B cell (primary cell): ENCODE measurements at regions not wholly inside any gene's neighbourhood (a gene's known extent, or its start where the extent isn't known, plus 50 kb on each side); places are given as distances from the start of the nearest gene placed in this dataset.

ENCODE experiments used
- ATAC-seq: fragments of 200-7000 bp; cut with Tn5 transposase; one replicate; pipeline ENCODE4 v1.10.0; 2021; ENCODE audit warnings: low read depth, mild to moderate bottlenecking, moderate number of reproducible peaks, moderate library complexity
- CTCF ChIA-PET: fragments of 350-600 bp; sonication (Branson Sonifier 250); formaldehyde crosslinking; loops from one replicate; lab custom pipeline; 2021; ENCODE audit warnings: antibody characterized with exemption, inconsistent platforms; lab: Charles Lee
- POLR2A ChIA-PET: fragments of 350-600 bp; sonication (Branson Sonifier 250); formaldehyde crosslinking; loops from one replicate; lab custom pipeline; 2021; ENCODE audit warnings: antibody characterized with exemption; lab: Charles Lee
- DNase-seq: peaks from one replicate; pipeline ENCODE4 v3.0.0; 2013
- H2AFZ ChIP-seq: 2 replicates; pipeline ENCODE4 v1.6.1; 2012; ENCODE audit warnings: mild to moderate bottlenecking, low read depth, low read length; ENCODE audit not compliant: insufficient read depth, poor library complexity, severe bottlenecking
- H3K27ac ChIP-seq, 2 donors: 1 replicate in 1 of 2; 2 replicates in 1 of 2; pipeline ENCODE4 v1.5.1; 2012 to 2013; ENCODE audit warnings: low read length in 2 of 2, mild to moderate bottlenecking in 2 of 2, moderate library complexity in 1 of 2
- H3K27me3 ChIP-seq, 4 experiments: fragments of 200-600 bp in 1 of 4; sonication (generic) in 1 of 4; replicated peaks in 1 of 4; 1 replicate in 2 of 4; 2 replicates in 2 of 4; pipeline versions ENCODE4 v1.6.1 to v1.7.0; 2013 to 2016; ENCODE audit warnings: low read length in 3 of 4, mild to moderate bottlenecking in 2 of 4, mixed read lengths in 1 of 4, moderate library complexity in 1 of 4; ENCODE audit not compliant: insufficient read depth in 4 of 4, control insufficient read depth in 3 of 4; ENCODE audit errors: control extremely low read depth in 1 of 4
- H3K36me3 ChIP-seq, 2 experiments: replicated peaks in 1 of 2; 1 replicate in 1 of 2; 2 replicates in 1 of 2; pipeline versions ENCODE4 v1.6.1 to v1.7.1; 2013; ENCODE audit warnings: low read length in 1 of 2; ENCODE audit not compliant: insufficient read depth in 2 of 2, control insufficient read depth in 1 of 2; ENCODE audit errors: control extremely low read depth in 1 of 2, extremely low read depth in 1 of 2
- H3K4me1 ChIP-seq, 2 donors: fragments of 200-600 bp in 1 of 2; sonication (generic) in 1 of 2; 1 replicate in 1 of 2; 2 replicates in 1 of 2; pipeline versions ENCODE4 v1.5.1 to v1.6.1; 2013 to 2017; ENCODE audit warnings: low read length in 2 of 2; ENCODE audit not compliant: control insufficient read depth in 2 of 2, insufficient read depth in 2 of 2
- H3K4me2 ChIP-seq: replicated peaks from 2 replicates; pipeline ENCODE3; 2012; ENCODE audit warnings: mild to moderate bottlenecking, low read depth, low read length; ENCODE audit not compliant: poor library complexity, severe bottlenecking
- H3K4me3 ChIP-seq, 5 experiments: fragments of 200-600 bp in 1 of 5; sonication (generic) in 1 of 5; 1 replicate in 3 of 5; 2 replicates in 2 of 5; pipeline versions ENCODE4 v1.5.1 to v1.7.0; 2011 to 2016; ENCODE audit warnings: low read length in 4 of 5, mild to moderate bottlenecking in 4 of 5, low read depth in 2 of 5, control low read depth in 1 of 5, moderate library complexity in 1 of 5; ENCODE audit not compliant: insufficient read depth in 1 of 5; ENCODE audit errors: control extremely low read depth in 1 of 5, extremely low read depth in 1 of 5
- H3K79me2 ChIP-seq: fragments of 200-600 bp; sonication (generic); one replicate; pipeline ENCODE4 v1.6.0; 2016; ENCODE audit warnings: low read length; ENCODE audit not compliant: control insufficient read depth, insufficient read depth
- H3K9ac ChIP-seq: fragments of 200-600 bp; sonication (generic); 2 replicates; pipeline ENCODE4 v1.6.1; 2017; ENCODE audit warnings: mild to moderate bottlenecking, low read length, moderate library complexity
- H3K9me3 ChIP-seq, 3 donors: one replicate each; pipeline versions ENCODE4 v1.6.1 to v1.7.1; 2013; ENCODE audit warnings: low read length in 2 of 3; ENCODE audit not compliant: control insufficient read depth in 2 of 3, insufficient read depth in 1 of 3; ENCODE audit errors: control extremely low read depth in 1 of 3
- H4K20me1 ChIP-seq: 2 replicates; pipeline ENCODE4 v1.6.0; 2012; ENCODE audit warnings: mild to moderate bottlenecking, low read length; ENCODE audit not compliant: insufficient read depth, control insufficient read depth, poor library complexity, severe bottlenecking
- H3K27ac Mint-ChIP-seq: one replicate; pipeline ENCODE4 v1.8.0; 2021; ENCODE audit warnings: mixed read lengths
- H3K27me3 Mint-ChIP-seq: one replicate; pipeline ENCODE4 v1.8.0; 2021; ENCODE audit warnings: mixed read lengths
- H3K4me1 Mint-ChIP-seq: one replicate; pipeline ENCODE4 v1.8.0; 2021; ENCODE audit warnings: mixed read lengths
- H3K4me3 Mint-ChIP-seq: one replicate; pipeline ENCODE4 v1.8.0; 2021; ENCODE audit warnings: mixed read lengths
- H3K9me3 Mint-ChIP-seq: one replicate; pipeline ENCODE4 v1.8.0; 2022; ENCODE audit warnings: mixed read lengths; ENCODE audit not compliant: insufficient read depth
- EZH2 ChIP-seq: IDR thresholded peaks from 2 replicates; pipeline ENCODE4 v1.6.1; 2012; ENCODE audit warnings: borderline replicate concordance, low read depth, mild to moderate bottlenecking, moderate library complexity, low read length; ENCODE audit not compliant: insufficient read depth, poor library complexity, severe bottlenecking
- WGBS: methylation state at CpG from one replicate; pipeline ENCODE4 v1.1.5; 2013; ENCODE audit warnings: missing lambda C conversion rate; ENCODE audit not compliant: insufficient coverage; 5-methylcytosine and 5-hydroxymethylcytosine counted together
- intact Hi-C: fragments of 100-400 bp; cut with micrococcal nuclease; formaldehyde crosslinking; loops from one replicate; pipeline ENCODE4 v1.10.0; 2022
- TF ChIP-seq, protein P1 (sequence below): fragments of 200-600 bp; IDR thresholded peaks from one replicate; pipeline ENCODE4 v1.8.0; 2022; ENCODE audit warnings: antibody characterized with exemption, mild to moderate bottlenecking

DNA sequence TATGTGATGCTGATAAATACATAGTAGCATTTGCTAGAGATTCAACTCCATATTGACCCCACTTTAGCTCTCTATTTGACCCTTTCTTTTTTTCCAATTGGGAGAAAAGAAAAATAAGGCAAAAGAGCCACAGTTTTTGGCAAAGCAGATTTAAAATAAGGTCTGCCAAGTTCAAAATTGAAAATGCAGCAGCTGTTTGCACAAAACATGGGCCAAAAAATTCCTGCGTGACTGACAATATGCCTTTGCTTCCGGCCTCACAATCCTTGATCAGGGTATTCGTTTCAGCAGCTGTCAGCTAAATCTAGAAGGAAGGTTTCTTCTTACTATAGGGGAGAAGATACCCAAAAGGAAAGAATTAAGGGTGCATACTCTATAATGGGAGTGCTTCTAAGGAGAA lies 563.5 kb upstream of the CCDC54 start:
- no peak overlapping the region for H3K27ac ChIP-seq
- no peaks in the 10 kb centered on the region for H3K79me2 ChIP-seq
- H3K9ac ChIP-seq: no peak overlapping the region
- Mint-ChIP-seq H3K4me1 (no peaks in the 10 kb centered on the region), H3K4me3 (no peak overlapping the region), H3K9me3 (no peaks in the 10 kb centered on the region), H3K27ac (no peak overlapping the region), H3K27me3 (no peaks in the 10 kb centered on the region)
- DNase-seq: no peak
- WGBS: 92% methylated on average over 3 of the region's 3 CpGs
- no peaks in the 10 kb centered on the region for H3K9me3 ChIP-seq
- H4K20me1 ChIP-seq: no peaks in the 10 kb centered on the region
- no peaks in the 10 kb centered on the region for H3K4me1 ChIP-seq
- POLR2A ChIA-PET: no interaction called here
- H3K4me2 ChIP-seq: no peak overlapping the region
- no peaks in the 10 kb centered on the region for H3K27me3 ChIP-seq
- CTCF ChIA-PET: no interaction called here
- no peaks in the 10 kb centered on the region for H3K36me3 ChIP-seq
- H2AFZ ChIP-seq: no peak overlapping the region
- no peak for ATAC-seq
- no peak overlapping the region for H3K4me3 ChIP-seq
- intact Hi-C loops: no loop called here
- TF ChIP-seq, protein P1, sequence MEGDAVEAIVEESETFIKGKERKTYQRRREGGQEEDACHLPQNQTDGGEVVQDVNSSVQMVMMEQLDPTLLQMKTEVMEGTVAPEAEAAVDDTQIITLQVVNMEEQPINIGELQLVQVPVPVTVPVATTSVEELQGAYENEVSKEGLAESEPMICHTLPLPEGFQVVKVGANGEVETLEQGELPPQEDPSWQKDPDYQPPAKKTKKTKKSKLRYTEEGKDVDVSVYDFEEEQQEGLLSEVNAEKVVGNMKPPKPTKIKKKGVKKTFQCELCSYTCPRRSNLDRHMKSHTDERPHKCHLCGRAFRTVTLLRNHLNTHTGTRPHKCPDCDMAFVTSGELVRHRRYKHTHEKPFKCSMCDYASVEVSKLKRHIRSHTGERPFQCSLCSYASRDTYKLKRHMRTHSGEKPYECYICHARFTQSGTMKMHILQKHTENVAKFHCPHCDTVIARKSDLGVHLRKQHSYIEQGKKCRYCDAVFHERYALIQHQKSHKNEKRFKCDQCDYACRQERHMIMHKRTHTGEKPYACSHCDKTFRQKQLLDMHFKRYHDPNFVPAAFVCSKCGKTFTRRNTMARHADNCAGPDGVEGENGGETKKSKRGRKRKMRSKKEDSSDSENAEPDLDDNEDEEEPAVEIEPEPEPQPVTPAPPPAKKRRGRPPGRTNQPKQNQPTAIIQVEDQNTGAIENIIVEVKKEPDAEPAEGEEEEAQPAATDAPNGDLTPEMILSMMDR: no peak
- TF ChIP-seq EZH2: no peak

DNA sequence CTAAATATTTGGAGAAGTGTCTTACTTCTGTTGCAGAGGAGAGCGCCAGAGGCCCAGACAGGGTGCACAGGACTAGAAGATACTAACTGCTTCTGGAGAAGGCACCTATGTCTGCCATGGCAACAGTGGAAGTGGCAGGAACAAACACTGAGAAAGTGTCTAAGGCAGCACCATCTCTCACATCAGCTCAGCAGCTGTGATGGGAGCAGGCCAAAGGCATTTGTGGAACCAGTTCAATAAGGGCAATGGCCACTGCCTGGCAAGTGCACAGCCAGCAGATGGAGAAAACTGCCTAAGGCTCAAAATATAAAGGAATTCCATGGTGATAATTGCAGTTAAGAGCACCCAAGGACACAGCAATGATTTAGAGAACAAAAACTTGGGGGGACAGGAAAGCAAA lies 563.0 kb upstream of the CCDC54 start:
- Histone ChIP-seq H3K27ac (no peak overlapping the region), H3K9me3 (no peaks in the 10 kb centered on the region), H2AFZ (no peak overlapping the region), H3K27me3 (no peaks in the 10 kb centered on the region), H3K36me3 (no peaks in the 10 kb centered on the region), H3K4me2 (no peak overlapping the region), H3K79me2 (no peaks in the 10 kb centered on the region), H3K9ac (no peak overlapping the region), H3K4me3 (no peak overlapping the region), H4K20me1 (no peaks in the 10 kb centered on the region), H3K4me1 (no peaks in the 10 kb centered on the region)
- Mint-ChIP-seq H3K4me3 (no peak overlapping the region), H3K27me3 (no peaks in the 10 kb centered on the region), H3K4me1 (no peaks in the 10 kb centered on the region), H3K9me3 (no peaks in the 10 kb centered on the region), H3K27ac (no peak overlapping the region)
- POLR2A ChIA-PET: no interaction called here
- WGBS: 100% methylated on average over 1 of the region's 1 CpG
- ATAC-seq (no peak), DNase-seq (no peak)
- TF ChIP-seq, protein P1: no peak
- no peak for TF ChIP-seq EZH2
- intact Hi-C loops: no loop called here
- CTCF ChIA-PET: no interaction called here
